Endometrium (tissue), 2 donors: ENCODE measurements at regions not wholly inside any gene's neighbourhood (a gene's known extent, or its start where the extent isn't known, plus 50 kb on each side); places are given as distances from the start of the nearest gene placed in this dataset.

Source experiments
- FAIRE-seq: peaks from 2 replicates; lab custom pipeline; 2012; peaks lifted over from hg19 to GRCh38; lab: Jason Lieb, UNC
- donor health status: control.
- donor health status: control.

GRCh38 chr22:47748957-47749356, 986.5 kb downstream of the TBC1D22A start:
- FAIRE-seq: no peak

GRCh38 chr22:47748271-47748670, 985.8 kb downstream of the TBC1D22A start:
- no peak for FAIRE-seq

GRCh38 chr22:47740109-47740805, 977.8 kb downstream of the TBC1D22A start:
- FAIRE-seq: no peak

- FAIRE-seq: no peak
Observed at GRCh38 chr22:47739291-47740015, 977.0 kb downstream of the TBC1D22A start.

- FAIRE-seq: no peak
Observed at GRCh38 chr22:47738472-47739013, 976.1 kb downstream of the TBC1D22A start.

GRCh38 chr22:47736186-47737034, 974.0 kb downstream of the TBC1D22A start:
- FAIRE-seq: no peak

- FAIRE-seq: no peak
Observed at GRCh38 chr22:47734511-47734910, 972.1 kb downstream of the TBC1D22A start.

- no peak for FAIRE-seq
Observed at GRCh38 chr22:47727641-47728040, 965.2 kb downstream of the TBC1D22A start.

GRCh38 chr22:47724751-47725150, 962.3 kb downstream of the TBC1D22A start:
- no peak for FAIRE-seq

- FAIRE-seq: no peak
Observed at GRCh38 chr22:47724030-47724429, 961.6 kb downstream of the TBC1D22A start.

- FAIRE-seq: no peak
Observed at GRCh38 chr22:47718337-47718736, 955.9 kb downstream of the TBC1D22A start.

- no peak for FAIRE-seq
Observed at GRCh38 chr22:47716890-47717615, 954.6 kb downstream of the TBC1D22A start.

- no peak for FAIRE-seq
Observed at GRCh38 chr22:47715866-47716578, 953.6 kb downstream of the TBC1D22A start.

GRCh38 chr22:47713941-47714340, 951.5 kb downstream of the TBC1D22A start:
- no peak for FAIRE-seq

GRCh38 chr22:47710135-47710534, 947.7 kb downstream of the TBC1D22A start:
- no peak for FAIRE-seq

GRCh38 chr22:47705350-47705749, 942.9 kb downstream of the TBC1D22A start:
- no peak for FAIRE-seq

- no peak for FAIRE-seq
Observed at GRCh38 chr22:47698906-47699305, 936.5 kb downstream of the TBC1D22A start.

GRCh38 chr22:47697861-47698260, 935.4 kb downstream of the TBC1D22A start:
- FAIRE-seq: no peak

GRCh38 chr22:47696776-47697175, 934.3 kb downstream of the TBC1D22A start:
- no peak for FAIRE-seq

- no peak for FAIRE-seq
Observed at GRCh38 chr22:47695176-47695575, 932.7 kb downstream of the TBC1D22A start.

GRCh38 chr22:47694536-47695130, 932.2 kb downstream of the TBC1D22A start:
- no peak for FAIRE-seq
